ENCODE measurements at regions not wholly inside any gene's neighbourhood (a gene's known extent, or its start where the extent isn't known, plus 50 kb on each side); places are given as distances from the start of the nearest gene placed in this dataset.
A peak's percentile ranks its signal among the peaks of the same experiment; 100 is the strongest.

DNA sequence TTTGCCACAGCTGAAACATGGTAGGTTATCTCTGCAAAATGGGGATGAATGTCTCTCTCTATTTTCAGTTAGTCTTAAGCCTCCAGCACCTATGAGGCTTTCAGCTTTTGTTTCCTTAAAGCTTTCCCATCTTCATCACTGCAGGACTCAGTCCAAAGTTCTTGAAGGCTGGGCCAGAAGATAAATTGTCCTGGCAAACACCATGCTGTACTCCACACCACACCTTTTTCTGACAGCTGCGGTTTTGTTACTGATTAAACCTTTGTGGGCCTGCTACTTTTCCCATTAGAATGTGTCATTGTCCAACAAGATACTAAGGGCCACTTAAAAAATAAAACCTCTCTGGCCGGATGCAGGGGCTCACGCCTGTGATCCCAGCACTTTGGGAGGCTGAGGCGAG, 87.2 kb upstream of the A1CF start:
- TF ChIP-seq, protein P1, sequence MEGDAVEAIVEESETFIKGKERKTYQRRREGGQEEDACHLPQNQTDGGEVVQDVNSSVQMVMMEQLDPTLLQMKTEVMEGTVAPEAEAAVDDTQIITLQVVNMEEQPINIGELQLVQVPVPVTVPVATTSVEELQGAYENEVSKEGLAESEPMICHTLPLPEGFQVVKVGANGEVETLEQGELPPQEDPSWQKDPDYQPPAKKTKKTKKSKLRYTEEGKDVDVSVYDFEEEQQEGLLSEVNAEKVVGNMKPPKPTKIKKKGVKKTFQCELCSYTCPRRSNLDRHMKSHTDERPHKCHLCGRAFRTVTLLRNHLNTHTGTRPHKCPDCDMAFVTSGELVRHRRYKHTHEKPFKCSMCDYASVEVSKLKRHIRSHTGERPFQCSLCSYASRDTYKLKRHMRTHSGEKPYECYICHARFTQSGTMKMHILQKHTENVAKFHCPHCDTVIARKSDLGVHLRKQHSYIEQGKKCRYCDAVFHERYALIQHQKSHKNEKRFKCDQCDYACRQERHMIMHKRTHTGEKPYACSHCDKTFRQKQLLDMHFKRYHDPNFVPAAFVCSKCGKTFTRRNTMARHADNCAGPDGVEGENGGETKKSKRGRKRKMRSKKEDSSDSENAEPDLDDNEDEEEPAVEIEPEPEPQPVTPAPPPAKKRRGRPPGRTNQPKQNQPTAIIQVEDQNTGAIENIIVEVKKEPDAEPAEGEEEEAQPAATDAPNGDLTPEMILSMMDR (IDR thresholded peaks at IDR 0.05; ENCODE audit: low read depth, low read length, missing input control), result no peak
- peak in 1 of 2 donors; percentile 13 for TF ChIP-seq HNF4A (conservative IDR thresholded peaks at IDR 0.05)
- TF ChIP-seq, protein P2, sequence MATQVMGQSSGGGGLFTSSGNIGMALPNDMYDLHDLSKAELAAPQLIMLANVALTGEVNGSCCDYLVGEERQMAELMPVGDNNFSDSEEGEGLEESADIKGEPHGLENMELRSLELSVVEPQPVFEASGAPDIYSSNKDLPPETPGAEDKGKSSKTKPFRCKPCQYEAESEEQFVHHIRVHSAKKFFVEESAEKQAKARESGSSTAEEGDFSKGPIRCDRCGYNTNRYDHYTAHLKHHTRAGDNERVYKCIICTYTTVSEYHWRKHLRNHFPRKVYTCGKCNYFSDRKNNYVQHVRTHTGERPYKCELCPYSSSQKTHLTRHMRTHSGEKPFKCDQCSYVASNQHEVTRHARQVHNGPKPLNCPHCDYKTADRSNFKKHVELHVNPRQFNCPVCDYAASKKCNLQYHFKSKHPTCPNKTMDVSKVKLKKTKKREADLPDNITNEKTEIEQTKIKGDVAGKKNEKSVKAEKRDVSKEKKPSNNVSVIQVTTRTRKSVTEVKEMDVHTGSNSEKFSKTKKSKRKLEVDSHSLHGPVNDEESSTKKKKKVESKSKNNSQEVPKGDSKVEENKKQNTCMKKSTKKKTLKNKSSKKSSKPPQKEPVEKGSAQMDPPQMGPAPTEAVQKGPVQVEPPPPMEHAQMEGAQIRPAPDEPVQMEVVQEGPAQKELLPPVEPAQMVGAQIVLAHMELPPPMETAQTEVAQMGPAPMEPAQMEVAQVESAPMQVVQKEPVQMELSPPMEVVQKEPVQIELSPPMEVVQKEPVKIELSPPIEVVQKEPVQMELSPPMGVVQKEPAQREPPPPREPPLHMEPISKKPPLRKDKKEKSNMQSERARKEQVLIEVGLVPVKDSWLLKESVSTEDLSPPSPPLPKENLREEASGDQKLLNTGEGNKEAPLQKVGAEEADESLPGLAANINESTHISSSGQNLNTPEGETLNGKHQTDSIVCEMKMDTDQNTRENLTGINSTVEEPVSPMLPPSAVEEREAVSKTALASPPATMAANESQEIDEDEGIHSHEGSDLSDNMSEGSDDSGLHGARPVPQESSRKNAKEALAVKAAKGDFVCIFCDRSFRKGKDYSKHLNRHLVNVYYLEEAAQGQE (IDR thresholded peaks at IDR 0.05), result no peak
- TF ChIP-seq MAX (IDR thresholded peaks at IDR 0.05), result no peak
- no peak for TF ChIP-seq EGR1 (IDR thresholded peaks at IDR 0.05; ENCODE audit: low read depth in 2 of 2)
- no peak for TF ChIP-seq TAF1 (conservative IDR thresholded peaks at IDR 0.05)
- no peak for TF ChIP-seq FOXA1 (IDR thresholded peaks at IDR 0.05)
- no peak for TF ChIP-seq SP1 (IDR thresholded peaks at IDR 0.05)
- no peak for TF ChIP-seq YY1 (IDR thresholded peaks at IDR 0.05)
- TF ChIP-seq, protein P3, sequence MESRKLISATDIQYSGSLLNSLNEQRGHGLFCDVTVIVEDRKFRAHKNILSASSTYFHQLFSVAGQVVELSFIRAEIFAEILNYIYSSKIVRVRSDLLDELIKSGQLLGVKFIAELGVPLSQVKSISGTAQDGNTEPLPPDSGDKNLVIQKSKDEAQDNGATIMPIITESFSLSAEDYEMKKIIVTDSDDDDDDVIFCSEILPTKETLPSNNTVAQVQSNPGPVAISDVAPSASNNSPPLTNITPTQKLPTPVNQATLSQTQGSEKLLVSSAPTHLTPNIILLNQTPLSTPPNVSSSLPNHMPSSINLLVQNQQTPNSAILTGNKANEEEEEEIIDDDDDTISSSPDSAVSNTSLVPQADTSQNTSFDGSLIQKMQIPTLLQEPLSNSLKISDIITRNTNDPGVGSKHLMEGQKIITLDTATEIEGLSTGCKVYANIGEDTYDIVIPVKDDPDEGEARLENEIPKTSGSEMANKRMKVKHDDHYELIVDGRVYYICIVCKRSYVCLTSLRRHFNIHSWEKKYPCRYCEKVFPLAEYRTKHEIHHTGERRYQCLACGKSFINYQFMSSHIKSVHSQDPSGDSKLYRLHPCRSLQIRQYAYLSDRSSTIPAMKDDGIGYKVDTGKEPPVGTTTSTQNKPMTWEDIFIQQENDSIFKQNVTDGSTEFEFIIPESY (IDR thresholded peaks at IDR 0.05), result no peak

All from liver (tissue), 3 donors.